ENCODE measurements at regions not wholly inside any gene's neighbourhood (a gene's known extent, or its start where the extent isn't known, plus 50 kb on each side); places are given as distances from the start of the nearest gene placed in this dataset.

- no peak for TF ChIP-seq EZH2 (IDR thresholded peaks at IDR 0.05; ENCODE audit: low read depth, unreplicated experiment)
- TF ChIP-seq, protein P1, sequence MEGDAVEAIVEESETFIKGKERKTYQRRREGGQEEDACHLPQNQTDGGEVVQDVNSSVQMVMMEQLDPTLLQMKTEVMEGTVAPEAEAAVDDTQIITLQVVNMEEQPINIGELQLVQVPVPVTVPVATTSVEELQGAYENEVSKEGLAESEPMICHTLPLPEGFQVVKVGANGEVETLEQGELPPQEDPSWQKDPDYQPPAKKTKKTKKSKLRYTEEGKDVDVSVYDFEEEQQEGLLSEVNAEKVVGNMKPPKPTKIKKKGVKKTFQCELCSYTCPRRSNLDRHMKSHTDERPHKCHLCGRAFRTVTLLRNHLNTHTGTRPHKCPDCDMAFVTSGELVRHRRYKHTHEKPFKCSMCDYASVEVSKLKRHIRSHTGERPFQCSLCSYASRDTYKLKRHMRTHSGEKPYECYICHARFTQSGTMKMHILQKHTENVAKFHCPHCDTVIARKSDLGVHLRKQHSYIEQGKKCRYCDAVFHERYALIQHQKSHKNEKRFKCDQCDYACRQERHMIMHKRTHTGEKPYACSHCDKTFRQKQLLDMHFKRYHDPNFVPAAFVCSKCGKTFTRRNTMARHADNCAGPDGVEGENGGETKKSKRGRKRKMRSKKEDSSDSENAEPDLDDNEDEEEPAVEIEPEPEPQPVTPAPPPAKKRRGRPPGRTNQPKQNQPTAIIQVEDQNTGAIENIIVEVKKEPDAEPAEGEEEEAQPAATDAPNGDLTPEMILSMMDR (conservative IDR thresholded peaks at IDR 0.05; ENCODE audit: low read depth in 2 of 2) = no peak
- no peak for TF ChIP-seq POLR2AphosphoS5 (IDR thresholded peaks at IDR 0.05; ENCODE audit: low read depth)
- no peak for TF ChIP-seq STAT1 (IDR thresholded peaks at IDR 0.05; ENCODE audit: unreplicated experiment)
- TF ChIP-seq REST (IDR thresholded peaks at IDR 0.05; ENCODE audit: unreplicated experiment) = no peak
- no peak for TF ChIP-seq ZNF114 (CRISPR knock-in tag; IDR thresholded peaks at IDR 0.05)
- no peak for TF ChIP-seq EZH2phosphoT487 (IDR thresholded peaks at IDR 0.05; ENCODE audit: unreplicated experiment)
These were observed 889.5 kb upstream of the SPRY2 start for GRCh38 chr13:81230386-81230785.
